CD1c-positive myeloid dendritic cell (primary cell): ENCODE measurements at regions not wholly inside any gene's neighbourhood (a gene's known extent, or its start where the extent isn't known, plus 50 kb on each side); places are given as distances from the start of the nearest gene placed in this dataset.

Experiments used
- DNase-seq: peaks from one replicate; pipeline ENCODE4 v3.0.0-alpha.2; 2016; ENCODE audit errors: extremely low spot score

GRCh38 chr4:4808086-4808485 is 51.4 kb upstream of the MSX1 start:
- no peak for DNase-seq

- DNase-seq, result no peak
These were observed 53.6 kb upstream of the MSX1 start for GRCh38 chr4:4805887-4806286.

GRCh38 chr4:4803912-4804296 is 55.6 kb upstream of the MSX1 start:
- DNase-seq, result no peak

DNA sequence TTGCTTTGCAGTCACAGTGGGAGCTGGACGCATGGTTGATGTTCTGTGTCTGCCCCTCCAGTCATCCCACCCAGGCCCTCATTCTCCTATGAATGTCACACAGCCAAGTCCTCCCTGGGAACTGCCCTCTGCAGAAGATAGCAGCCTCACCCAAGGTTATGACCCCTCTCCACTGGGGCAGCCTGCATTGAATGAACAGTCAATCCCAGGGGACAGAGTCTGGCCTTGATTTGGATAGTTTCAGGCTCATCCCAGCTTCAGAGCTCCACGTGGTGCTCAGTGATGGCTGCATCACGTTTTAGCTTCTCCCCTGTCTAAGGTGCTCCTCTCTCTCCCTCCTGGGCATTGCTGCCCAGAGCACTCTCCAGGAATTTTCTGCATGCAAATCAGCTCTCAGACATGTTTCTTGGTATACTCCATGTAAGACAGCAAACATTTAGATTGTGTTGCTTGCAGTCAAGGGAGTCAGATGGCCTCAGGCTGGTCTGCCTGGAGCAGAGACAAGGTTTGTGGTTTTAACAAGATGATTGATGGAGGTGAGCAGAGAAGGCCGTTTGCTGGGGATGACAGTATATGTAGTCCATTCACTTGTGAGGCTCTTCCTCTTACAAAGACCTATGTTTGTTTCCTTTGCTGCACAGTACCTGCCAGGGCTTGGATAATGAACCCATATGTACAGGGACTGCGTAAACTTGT is 56.1 kb upstream of the MSX1 start:
- no peak for DNase-seq

GRCh38 chr4:4800646-4801408 is 58.6 kb upstream of the MSX1 start:
- DNase-seq, result no peak

DNA sequence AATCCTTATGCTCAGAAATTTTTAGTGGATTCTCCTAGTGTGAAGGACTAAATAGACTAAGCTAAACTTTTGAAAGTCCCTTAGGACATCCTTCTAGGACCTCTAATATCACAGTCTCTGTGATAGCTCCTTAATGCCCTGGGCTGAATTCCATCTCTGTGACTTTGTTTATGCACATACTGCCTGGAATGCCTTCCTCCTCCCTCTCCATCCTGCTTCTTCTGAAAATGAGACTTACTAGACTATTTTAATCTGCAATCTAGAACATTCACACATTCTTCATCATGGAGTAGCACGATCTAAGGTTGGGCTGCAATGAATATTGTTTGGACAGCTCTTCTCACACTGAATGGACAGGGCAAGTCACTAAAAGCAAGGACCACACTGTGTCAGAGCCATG is 65.0 kb upstream of the MSX1 start:
- DNase-seq, result no peak

DNA sequence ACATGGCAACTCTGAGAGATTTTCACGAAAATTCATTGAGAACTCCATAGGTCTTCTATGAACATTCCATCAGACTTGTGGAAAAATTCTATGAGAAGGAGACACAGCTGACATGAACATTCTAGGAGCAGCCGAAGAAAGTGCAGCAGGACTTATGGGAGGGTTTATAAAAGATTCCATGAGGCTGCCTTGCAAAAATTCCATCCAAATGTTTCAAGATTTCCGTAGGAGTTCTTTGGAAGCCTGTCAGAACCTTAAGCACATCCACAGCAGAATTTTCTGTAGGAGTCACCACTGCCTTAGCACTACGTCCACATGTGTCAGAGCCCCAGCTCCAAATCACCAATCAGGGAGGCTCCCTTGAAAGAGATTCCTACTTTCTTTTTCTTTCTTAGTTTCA is 67.0 kb upstream of the MSX1 start:
- no peak for DNase-seq

- DNase-seq, result no peak
These were observed 68.0 kb upstream of the MSX1 start for GRCh38 chr4:4791299-4792111.

GRCh38 chr4:4789462-4789861 is 70.0 kb upstream of the MSX1 start:
- DNase-seq, result no peak

GRCh38 chr4:4788573-4788972 is 70.9 kb upstream of the MSX1 start:
- no peak for DNase-seq

DNA sequence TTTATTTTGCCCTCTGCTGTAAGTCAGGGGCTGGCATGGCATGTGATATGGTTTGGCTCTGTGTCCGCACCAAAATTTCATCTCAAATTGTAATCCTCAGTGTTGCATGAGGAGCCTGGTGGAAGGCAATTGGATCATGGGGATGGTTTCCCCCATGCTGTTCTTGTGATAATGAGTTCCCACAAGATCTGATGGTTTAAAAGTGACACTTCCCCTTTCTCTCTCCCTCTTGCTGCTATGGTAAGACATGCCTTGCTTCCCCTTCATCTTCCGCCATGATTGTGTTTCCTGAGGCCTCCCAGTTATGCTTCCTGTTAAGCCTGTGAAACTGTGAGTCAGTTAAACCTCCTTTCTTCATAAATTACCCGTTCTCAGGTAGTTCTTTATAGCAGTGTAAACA is 72.0 kb upstream of the MSX1 start:
- no peak for DNase-seq

GRCh38 chr4:4784379-4784778 is 75.1 kb upstream of the MSX1 start:
- DNase-seq, result no peak

GRCh38 chr4:4783847-4784246 is 75.6 kb upstream of the MSX1 start:
- DNase-seq, result no peak

DNA sequence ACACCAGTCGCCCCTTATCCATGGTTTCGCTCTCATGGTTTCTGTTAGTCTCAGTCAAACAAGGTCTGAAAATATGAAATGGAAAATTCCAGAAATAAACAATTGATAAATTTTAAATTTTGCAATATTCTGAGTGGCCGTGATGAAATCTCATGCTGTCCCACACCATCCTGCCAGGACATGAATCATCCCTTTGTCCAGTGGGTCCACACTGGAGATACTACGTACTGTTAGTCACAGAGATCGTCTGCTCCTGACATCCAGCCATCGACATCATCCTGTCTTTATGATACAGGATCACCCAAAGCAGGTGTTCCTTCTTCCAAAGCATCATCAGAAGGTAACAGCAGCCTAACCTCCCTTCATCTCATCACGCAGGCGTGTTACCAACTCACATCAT is 76.5 kb upstream of the MSX1 start:
- no peak for DNase-seq

DNA sequence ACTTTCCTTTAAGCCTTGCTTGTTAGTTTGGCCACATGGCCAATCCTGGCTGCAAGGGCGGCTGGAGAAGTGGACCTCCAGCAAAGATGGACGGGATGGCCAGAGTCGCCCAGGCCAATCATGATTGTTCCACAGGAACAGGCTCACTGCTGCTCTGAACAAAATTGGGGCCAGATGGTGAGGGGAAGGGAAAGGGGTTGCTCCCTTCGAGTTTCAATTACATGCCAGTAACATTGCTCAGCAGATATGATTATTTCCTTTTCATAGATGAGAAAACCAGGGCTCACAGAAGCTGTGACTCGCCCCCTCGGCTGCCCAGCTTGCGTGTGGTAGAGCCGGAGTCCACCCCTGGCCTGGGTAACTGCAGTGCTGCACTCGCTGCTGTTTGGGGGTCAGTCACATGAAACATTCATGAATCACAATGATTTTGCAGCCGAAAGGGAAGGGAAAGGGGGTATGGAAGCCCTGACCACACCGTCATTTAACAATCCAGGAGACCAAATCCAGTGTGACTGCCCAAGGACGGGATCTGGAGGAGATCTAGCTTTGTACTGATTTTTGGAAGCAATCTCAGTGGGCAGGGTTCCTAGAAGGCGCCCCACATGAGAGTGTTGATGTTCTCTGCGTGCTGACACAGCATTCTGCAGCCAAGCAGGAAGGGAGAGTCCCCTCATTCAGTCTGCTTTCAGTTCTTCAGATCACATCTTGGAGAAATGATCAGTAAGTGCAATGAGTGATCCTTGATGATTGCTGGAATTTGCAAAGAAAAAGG is 77.3 kb upstream of the MSX1 start:
- DNase-seq, result no peak

- no peak for DNase-seq
These were observed 78.7 kb upstream of the MSX1 start for GRCh38 chr4:4780729-4781244.

DNA sequence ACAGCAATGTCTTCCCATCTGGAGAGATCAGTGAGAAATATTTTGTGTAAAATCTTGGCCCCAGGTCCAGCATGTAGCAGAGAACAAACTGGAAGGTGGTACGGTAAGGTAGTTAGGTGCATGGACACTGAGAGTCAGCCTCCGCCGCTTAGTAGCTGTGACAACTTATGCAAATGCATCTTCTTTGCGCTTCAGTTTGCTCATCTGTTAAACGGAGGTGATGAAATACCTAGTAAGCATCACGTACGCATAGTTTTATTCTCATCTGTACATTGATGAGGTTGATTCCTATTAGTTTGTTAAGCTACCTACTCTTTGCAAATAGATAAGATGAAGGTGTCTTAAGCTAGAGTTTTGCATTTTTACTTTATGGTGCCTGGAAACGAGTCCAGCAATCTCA is 80.0 kb upstream of the MSX1 start:
- no peak for DNase-seq

DNA sequence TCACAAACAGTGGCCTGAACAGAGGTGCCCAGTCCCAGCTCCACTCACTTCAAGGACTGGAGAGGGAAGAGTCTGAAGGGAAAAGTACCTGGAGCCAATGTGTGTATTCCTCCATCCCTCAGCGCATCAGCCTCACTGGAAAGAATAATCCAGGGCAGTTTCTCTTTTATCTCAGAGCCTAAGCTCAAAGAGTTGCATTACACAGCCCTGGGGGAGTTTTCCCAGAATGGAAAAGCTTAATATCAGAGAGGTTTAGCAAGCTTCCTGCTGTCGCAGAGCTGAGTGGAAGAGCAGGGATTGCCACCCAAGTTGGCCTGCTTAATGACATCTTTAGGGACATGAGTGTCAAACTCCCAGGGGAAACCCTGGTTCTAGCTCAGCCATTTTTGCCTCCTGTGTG is 80.4 kb upstream of the MSX1 start:
- DNase-seq, result no peak

- DNase-seq, result no peak
These were observed 80.9 kb upstream of the MSX1 start for GRCh38 chr4:4778554-4778953.

DNA sequence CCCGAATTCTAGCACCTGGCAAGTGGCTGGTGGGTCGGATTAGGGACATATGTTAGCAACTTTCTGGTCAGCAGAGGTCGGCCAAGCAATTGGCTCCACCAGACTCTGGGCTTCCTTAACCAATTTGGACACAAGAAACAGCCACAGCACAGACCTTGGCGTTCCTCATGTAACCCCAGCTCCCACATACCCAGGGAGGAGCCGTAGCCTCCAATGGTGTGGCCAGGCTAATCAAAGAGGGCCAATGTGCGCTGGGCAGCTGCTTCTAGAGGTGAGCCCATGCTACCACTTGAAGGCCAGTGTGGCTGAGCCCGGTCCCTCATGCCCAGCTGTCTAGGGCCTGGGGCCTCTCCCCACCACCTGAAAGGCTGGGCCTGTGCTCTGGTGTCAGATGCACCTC is 82.5 kb upstream of the MSX1 start:
- DNase-seq, result no peak

DNA sequence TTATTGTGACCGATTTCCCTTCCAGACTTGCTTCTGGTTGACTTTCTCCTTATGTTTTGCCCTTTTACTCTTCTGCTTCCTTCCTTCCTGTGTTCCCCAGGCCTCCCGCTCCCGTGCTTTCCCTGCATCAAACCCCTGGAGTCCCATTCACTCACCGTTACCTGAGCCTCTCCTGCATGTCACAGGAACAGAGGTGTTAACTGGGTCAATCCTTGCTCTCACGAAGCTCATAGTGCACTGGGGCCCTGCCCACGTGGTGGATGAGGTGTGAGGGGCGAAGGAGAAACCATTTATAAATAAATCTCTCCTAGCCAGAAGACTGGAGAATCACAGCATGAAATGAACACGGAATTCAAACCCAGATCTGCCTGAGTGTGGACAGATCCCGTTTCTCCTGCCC is 83.1 kb upstream of the MSX1 start:
- no peak for DNase-seq

GRCh38 chr4:4775493-4776004 is 83.9 kb upstream of the MSX1 start:
- DNase-seq, result no peak
